Islet of Langerhans (tissue), 1 donor: ENCODE measurements at regions not wholly inside any gene's neighbourhood (a gene's known extent, or its start where the extent isn't known, plus 50 kb on each side); places are given as distances from the start of the nearest gene placed in this dataset.

Source experiments
- FAIRE-seq: peaks from one replicate; lab custom pipeline; 2011; peaks lifted over from hg19 to GRCh38; lab: Jason Lieb, UNC

DNA sequence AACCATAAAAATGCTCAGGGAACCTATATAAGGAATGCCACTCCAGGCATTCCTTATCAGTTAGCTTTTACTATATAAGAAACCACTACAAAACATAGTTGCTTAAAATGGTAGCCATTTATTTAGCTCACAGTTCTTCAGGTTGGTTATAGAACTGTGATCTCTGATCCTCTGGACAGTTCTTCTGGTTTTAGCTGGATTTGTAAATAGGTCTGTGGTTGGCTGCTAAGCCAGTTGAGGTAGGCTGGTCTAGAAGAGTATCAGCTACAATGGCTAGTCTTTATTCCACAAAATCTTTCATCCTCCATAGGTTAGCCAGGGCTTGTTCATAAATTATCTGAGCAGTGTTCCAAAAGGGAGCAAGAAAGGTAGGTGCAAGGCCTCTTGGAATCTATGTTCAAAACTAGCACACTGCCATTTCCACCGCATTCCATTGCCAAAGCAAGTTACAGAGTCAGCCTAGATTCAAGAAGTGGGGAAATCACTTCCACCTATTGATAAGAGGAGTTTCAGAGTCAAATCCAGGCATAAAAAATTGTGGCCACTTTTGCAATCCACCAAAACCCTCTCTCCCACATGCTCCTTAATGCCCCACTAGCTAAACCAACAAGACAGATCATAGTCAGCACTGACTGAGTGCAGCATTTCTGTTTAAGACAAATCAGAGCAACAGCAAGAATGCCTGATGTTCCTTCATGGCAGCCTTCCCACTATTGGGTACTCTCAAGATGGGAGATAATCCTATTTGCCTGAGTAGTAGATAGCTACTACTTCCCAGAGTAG, 146.4 kb downstream of the IRS1 start:
- no peak for FAIRE-seq

- FAIRE-seq = no peak
Observed at GRCh38 chr2:226652369-226652768, 147.3 kb downstream of the IRS1 start.

GRCh38 chr2:226649871-226650660, 149.6 kb downstream of the IRS1 start:
- FAIRE-seq = no peak

DNA sequence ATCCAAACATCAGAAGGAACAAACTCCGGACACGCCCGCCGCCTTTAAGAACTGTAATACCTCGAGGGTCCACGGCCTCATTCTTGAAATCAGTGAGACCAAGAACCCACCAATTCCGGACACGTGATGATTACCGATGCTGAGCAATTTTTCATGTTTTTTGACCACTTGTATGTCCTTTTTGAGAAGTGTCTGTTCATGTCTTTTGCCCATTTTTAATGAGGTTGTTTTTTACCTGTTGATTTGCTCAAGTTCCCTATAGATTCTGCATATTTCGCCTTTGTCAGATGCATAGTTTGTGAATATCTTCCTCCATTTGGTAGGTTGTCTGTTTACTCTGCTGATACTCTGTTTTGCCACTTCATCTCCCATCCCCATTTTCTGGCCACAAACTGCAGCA, 150.4 kb downstream of the IRS1 start:
- FAIRE-seq = no peak

DNA sequence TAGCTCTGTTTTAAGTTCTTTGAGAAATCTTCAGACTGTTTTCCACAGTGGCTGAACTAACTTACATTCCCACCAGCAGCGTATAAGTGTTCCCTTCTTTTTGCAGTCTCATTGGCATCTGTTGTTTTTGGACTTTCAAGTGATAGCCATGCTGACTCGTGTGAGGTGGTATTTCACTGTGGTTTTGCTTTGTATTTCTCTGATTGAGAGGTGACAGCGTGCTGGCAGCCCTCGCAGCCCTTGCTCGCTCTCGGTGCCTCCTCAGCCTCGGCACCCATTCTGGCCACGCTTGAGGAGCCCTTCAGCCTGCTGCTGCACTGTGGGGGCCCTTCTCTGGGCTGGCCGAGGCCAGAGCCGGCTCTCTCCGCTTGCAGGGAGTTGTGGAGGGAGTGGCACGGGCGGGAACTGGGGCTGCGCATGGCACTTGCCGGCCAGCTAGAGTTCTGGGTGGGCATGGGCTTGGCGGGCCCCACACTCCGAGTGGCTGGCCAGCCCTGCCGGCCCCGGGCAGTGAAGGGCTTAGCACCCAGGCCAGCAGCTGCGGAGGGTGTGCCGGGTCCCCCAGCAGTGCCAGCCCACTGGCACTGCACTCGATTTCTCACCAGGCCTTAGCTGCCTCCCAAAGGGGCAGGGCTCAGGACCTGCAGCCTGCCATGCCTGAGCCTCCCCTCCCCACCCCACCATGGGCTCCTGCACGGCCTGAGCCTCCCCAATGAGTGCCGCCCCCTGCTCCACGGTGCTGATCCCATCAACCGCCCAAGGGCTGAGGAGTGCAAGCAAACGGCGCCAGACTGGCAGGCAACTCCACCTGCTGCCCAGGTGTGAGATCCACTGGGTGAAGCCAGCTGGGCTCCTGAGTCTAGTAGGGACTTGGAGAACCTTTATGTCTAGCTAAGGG, 151.8 kb downstream of the IRS1 start:
- FAIRE-seq = no peak

DNA sequence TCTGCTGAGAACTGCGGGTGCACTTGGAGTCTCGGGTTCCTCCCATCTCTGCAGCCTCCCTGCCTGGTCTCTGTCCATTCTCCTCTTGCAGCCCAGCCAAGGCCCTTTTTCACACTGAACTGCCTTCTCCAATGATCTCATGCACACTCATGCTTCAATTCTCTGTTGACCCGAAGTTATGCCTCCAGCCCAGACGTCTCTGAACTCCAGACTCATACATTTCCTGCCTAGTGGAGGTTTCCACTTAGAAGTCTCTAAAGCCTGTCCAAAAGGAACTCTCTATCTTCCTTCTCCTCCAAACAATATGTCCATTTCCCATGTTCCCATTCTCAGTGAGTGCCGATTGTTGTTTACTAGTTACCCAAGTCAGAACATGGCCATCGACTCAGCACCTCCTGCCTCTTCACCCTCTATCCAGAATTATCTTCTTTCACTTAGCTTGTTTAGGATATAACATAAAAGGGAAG, 155.2 kb downstream of the IRS1 start:
- no peak for FAIRE-seq

- no peak for FAIRE-seq
Observed at GRCh38 chr2:226643946-226644282, 155.7 kb downstream of the IRS1 start.

GRCh38 chr2:226643030-226643945, 156.3 kb downstream of the IRS1 start:
- no peak for FAIRE-seq

- FAIRE-seq = no peak
Observed at GRCh38 chr2:226641008-226641407, 158.6 kb downstream of the IRS1 start.

- no peak for FAIRE-seq
Observed at GRCh38 chr2:226640501-226640900, 159.1 kb downstream of the IRS1 start.

DNA sequence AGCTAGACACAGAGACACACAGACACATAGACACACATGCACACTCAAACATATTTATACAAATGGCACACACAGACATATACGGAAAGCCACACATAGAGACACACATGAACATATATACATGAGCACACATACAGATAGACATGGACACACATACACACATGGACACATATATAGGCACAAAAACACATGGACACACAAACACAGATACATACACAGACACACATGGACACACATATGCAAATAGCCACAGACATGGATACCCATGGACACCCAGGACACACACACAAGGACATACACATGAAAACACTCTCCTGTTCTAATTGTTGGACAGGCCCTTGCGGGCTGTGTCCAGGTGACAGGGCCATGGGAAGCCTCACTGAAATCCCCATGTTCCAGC, 160.1 kb downstream of the IRS1 start:
- FAIRE-seq = no peak

GRCh38 chr2:226638576-226638975, 161.0 kb downstream of the IRS1 start:
- FAIRE-seq = no peak

DNA sequence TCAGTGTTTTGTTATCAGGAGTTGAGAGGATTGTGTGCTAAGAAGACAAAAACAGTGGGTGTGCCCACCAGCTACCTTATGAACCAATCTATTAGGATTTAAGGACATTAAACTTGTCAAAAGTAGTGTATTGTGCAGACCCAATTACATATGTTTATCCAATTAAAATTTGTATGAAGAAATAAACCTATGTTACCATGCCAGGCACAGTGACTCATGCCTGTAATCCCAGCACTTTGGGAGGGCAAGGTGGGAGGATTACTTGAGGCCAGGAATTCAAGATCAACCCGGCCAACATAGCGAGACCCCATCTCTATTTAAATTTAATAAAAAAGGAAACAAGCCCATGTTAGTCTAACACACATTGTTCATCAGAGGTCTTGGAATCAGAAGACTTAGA, 162.2 kb downstream of the IRS1 start:
- FAIRE-seq = no peak

GRCh38 chr2:226636586-226636985, 163.0 kb downstream of the IRS1 start:
- FAIRE-seq = no peak

GRCh38 chr2:226634943-226635604, 164.5 kb downstream of the IRS1 start:
- no peak for FAIRE-seq

- FAIRE-seq = no peak
Observed at GRCh38 chr2:226631671-226632070, 167.9 kb downstream of the IRS1 start.

GRCh38 chr2:226631187-226631586, 168.4 kb downstream of the IRS1 start:
- no peak for FAIRE-seq

DNA sequence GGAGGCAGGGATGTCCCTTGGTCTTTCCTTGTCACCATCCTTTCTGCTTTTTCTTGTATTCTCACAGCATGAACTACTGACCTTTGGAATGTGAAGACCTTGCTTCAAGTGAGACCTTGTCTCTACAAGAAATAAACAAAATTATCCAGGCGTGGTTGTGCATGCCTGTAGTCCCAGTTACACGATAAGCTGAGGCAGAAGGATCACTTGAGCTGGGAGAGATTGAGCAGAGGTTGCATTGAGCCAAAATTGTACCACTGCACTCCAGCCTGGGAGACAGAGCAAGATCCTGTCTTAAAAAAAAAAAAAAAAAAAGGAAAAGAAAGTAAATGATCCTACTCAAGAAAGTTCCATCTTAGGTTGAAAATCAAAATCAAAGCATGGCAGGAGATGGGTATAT, 173.7 kb downstream of the IRS1 start:
- no peak for FAIRE-seq

DNA sequence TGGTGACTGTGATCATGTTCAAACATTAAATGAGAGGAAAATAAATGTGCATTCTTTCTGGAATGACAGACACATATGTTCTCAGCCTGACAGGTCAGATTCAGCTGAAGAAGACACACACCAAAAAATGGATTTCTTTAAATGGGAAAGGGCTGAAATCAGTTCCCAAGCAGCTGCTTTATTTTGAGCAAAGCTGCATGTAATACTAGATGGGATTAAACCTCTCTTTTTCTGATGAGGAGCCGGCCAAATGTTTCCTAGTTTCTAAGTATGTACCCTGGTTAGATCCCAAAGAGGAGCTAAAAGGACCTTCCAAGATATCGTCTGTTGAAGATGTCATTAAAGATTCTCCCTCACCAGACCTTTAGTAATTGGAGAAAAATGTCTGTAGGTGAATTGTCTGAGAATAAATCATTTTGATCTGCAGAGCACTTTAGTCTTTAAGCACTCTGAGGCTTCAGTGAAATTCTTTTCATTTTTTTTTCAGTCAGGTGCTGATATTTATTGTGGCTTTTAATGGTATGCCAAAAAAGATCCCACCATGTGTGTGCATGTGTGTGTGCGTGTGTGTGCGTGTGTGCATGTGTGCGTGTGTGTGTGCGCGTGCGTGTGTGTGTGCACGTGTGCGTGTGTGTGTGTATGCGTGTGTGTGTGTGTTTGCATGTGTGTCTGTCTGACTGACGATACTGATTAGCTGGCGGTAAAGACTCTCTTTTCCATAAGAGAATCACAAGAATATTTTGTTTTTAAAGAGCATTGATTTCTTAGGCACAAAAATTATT, 175.8 kb downstream of the IRS1 start:
- FAIRE-seq = no peak

DNA sequence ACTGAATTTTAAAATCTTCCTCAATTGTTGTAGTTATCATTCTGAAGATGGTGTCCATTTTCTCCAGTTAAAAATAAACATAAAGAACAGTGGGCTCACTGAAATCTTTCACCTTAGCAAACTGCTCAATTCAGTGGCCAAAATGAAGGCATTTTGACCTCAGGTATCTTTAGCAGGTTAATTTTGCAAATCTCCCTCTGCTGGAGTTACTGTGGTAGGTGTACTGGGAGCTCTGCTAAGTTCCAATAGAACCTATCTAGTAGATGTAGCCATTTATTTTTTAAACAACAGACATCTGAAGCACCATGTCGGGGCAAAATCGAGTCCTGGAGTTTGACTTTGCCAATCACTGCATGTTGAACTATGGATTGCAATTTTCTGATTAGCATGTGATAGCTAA, 177.1 kb downstream of the IRS1 start:
- no peak for FAIRE-seq
